ENCODE measurements at regions not wholly inside any gene's neighbourhood (a gene's known extent, or its start where the extent isn't known, plus 50 kb on each side); places are given as distances from the start of the nearest gene placed in this dataset.
A peak's percentile ranks its signal among the peaks of the same experiment; 100 is the strongest.
"Not testable (repeated sequence)": the region's sequence is repeated elsewhere in the genome, so short reads cannot be mapped to it uniquely, and the experiment has no call there.

DNA sequence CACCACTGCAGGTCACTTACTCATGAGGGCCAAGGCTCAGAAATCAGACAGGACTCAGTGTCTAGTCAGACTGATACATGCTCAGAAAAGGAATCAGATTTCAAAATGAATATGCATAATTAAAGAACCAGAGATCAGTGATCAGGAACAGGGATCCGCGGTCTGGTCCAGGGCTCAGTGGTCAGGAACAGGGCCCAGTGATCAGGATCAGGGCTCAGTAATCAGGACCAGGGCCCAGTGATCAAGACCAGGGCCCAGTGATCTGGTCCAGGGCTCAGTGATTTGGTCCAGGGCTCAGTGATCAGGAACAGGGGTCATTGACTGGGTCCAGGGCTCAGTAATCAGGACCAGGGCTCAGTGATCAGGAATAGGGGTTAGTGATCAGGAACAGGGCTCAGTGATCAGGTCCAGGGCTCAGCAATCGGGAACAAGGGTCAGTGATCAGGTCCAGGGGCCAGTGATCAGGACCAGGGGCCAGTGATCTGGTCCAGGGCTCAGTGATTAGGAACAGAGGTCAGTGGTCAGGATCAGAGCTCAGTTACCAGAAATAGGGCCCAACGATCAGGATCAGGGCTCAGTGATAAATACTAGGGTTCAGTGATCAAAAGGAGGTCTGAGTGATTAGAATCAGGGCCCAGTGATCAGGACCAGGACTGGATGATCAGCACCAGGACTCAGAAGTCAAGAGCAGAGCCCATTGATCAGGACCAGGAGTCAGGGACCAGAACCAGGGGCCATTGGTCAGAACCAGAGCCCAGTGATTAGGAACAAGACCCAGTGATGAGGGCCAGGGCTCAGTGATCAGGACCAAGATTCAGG lies 175.3 kb downstream of the TMEM121 start:
- DNase-seq (ENCODE audit: low spot score): peak; percentile 10
- TF ChIP-seq, protein P1, sequence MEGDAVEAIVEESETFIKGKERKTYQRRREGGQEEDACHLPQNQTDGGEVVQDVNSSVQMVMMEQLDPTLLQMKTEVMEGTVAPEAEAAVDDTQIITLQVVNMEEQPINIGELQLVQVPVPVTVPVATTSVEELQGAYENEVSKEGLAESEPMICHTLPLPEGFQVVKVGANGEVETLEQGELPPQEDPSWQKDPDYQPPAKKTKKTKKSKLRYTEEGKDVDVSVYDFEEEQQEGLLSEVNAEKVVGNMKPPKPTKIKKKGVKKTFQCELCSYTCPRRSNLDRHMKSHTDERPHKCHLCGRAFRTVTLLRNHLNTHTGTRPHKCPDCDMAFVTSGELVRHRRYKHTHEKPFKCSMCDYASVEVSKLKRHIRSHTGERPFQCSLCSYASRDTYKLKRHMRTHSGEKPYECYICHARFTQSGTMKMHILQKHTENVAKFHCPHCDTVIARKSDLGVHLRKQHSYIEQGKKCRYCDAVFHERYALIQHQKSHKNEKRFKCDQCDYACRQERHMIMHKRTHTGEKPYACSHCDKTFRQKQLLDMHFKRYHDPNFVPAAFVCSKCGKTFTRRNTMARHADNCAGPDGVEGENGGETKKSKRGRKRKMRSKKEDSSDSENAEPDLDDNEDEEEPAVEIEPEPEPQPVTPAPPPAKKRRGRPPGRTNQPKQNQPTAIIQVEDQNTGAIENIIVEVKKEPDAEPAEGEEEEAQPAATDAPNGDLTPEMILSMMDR (IDR thresholded peaks at IDR 0.05; ENCODE audit: extremely low read depth, missing control alignments): no peak

DNA sequence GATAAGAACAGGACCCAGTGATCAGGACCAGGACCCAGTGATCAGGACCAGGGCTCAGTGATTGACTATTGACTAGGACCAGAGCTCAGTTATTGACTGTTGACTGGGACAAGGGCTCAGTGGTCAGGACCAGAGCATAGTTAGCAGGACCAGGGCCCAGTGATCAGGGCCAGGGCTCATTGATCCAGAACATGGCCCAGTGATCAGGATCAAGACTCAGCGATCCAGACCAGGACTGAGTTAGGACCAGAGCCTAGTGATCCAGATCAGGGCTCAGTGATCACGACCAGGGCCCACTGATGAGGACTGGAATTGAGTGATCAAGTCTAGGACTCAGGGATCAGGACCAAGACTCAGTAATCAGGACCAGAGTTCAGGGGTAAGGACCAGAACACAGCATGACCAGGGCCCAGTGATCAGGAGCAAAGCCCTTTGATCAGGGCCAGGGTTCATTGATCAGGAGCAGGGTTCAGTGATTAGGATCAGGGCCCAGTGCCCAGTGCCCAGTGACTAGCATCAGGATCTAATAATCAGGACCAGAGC lies 176.0 kb downstream of the TMEM121 start:
- no peak for DNase-seq (ENCODE audit: low spot score)
- TF ChIP-seq, protein P1 (IDR thresholded peaks at IDR 0.05; ENCODE audit: extremely low read depth, missing control alignments): no peak

DNA sequence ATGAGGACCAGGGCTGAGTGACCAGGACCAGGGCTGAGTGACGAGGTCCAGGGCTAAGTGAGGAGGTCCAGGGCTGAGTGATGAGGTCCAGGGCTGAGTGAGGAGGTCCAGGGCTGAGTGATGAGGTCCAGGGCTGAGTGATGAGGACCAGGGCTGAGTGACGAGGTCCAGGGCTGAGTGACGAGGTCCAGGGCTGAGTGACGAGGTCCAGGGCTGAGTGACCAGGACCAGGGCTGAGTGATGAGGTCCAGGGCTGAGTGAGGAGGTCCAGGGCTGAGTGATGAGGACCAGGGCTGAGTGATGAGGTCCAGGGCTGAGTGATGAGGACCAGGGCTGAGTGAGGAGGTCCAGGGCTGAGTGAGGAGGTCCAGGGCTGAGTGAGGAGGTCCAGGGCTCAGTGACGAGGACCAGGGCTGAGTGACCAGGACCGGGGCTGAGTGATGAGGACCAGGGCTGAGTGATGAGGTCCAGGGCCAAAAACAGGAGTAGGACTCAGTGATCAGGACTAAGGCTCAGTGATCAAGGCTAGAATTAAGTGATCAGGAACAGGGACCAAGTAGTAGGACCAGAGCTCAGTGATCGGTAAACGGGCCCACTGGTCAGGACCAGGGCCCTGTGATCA lies 176.8 kb downstream of the TMEM121 start:
- DNase-seq (ENCODE audit: low spot score): not testable (repeated sequence)

DNA sequence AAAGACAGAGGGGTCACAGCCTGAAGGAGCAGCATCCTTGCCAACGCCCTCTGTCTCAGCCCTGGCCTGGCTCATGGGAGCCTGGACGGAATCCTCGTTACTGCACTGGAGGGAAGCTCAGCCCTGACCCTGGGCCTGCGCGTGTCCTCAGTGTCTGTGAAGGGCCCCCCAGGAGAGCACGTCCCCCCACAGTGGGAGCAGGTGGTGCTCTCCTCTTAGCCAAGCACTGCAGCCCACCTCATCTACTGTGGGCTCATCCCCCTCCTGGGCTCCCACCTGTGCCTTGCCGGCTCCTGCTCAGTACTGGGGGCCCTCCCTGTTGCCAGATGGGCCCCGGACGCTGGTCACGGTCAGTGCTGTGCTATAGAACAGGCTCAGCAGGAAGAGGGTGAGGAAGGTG lies 177.7 kb downstream of the TMEM121 start:
- not testable (repeated sequence) for DNase-seq (ENCODE audit: low spot score)

DNA sequence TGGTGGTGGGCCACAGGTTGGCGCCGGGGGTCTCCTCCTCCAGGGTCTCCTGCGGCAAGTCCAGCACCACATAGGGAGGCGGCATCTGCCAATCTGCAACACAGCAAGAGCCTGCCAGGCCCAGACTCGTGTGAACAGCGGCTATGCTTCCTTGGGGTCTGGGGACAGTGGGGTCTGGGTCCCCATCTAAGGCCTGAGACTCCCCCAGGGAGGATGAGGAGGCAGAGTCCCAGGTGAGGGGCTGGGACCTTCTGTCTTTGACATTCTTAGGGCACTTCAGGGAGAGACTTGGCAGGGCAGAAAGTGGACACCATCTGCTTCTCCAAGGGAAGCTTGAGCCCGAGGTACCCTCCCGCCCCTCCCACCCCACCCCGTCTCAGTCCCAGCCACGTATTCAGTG lies 178.1 kb downstream of the TMEM121 start:
- not testable (repeated sequence) for DNase-seq (ENCODE audit: low spot score)

DNA sequence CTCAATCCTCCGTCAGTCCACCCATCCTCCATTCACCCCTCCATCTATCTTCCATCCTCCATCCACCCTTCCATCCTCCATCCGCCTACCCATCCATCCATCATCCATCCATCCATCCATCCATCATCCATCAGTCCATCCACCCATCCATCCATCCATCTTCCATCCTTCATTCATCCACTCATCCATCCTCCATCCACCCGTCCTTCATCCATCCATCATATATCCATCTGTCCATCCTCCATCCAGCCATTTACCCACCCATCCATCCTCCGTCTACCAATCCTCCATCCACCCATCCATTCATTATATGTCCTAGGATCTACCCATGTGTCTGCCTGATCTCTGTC lies 179.1 kb downstream of the TMEM121 start:
- not testable (repeated sequence) for DNase-seq (ENCODE audit: low spot score)

DNA sequence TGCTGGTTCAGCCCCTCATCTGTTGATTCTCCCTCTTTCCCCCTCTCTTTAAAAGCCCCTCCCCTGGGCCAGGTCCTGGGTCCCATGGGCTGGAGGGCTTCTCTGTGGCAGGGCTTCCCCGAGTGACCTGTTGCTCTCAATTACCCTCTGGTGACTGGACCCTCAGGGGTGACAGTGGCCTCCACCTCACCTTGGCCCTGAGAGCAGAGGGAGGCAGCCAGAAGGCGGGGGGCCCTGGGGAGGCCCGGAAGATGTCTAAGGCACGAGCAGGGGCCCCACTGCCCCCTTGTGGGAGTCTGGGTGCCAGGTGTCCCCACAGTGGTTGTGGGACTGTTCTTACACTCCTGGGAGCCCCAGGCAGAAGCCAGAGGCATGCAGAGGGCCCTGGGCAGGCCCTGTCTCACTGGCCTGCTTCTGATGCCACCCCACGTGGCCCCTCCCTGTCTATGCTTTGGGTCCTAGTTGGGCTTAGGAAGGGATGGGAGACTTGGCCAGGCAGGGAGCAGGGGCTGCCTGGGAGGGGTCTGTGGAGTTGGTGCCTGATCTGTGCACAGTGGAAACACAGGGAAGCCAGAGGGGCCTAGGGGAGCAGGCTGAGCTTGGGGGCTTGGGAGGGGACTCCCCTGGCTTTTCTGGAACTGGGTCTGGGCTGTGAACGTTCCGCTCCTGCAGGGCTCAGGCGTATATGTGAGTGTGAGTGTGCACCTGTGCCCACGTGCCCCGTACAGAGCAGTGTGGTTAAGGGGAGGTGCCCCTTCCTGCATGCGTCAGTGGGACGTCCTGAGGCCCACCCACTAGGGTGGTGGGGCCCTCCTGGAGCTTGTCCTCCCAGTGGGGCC lies 179.7 kb downstream of the TMEM121 start:
- TF ChIP-seq, protein P1 (IDR thresholded peaks at IDR 0.05; ENCODE audit: extremely low read depth, missing control alignments): peak; percentile 31
- DNase-seq (ENCODE audit: low spot score): peak; percentile 62

DNA sequence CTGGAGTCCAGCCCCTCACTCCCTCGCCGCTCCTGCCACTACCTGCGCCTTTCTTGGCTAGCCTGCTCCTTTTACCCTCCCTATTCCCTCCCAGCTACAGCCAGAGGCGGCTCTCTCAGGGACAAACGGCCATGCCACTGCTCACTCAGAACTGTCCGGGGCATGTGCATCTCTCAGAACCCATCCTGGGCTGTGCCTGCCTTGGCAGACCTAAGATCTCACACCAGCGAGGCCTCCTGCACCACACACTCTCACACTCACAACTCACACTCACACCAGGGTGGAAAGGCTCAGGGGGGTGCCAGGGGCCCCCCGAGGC lies 180.3 kb downstream of the TMEM121 start:
- not testable (repeated sequence) for DNase-seq (ENCODE audit: low spot score)

DNA sequence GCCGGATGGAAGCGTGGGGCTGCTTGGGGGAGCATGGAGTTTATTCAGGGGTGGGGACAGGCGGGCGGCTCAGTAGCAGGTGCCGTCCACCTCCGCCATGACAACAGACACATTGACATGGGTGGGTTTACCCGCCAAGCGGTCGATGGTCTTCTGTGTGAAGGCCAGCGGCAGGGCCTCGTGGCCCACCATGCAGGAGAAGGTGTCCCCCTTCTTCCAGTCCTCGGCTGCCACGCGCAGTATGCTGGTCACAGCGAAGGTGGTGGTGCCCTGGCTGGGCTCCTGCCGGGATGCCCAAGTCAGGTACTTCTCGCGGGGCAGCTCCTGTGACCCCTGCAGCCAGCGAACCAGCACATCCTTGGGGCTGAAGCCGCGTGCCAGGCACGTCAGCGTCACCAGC lies 180.7 kb downstream of the TMEM121 start:
- DNase-seq (ENCODE audit: low spot score): peak; percentile 30

DNA sequence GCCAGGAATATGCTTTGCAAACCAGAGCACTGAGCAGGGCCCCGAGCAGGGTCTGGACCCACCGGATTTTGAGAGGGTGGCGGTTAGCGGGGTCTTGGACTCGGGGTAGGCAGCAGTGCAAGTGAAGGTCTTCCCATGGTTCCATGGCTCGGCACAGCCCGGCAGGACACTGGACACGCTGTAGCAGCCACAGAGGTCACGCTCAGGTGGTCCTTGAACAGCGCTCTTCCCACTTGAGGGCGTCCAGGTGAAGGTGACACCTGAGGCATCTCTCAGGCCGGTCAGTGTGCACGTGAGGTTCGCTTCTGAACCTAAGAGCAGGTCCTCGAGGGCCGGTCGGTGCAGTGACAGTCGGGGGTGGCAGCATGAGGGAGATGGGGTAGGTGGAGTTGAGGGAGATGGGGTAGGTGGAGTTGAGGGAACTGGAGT lies 181.4 kb downstream of the TMEM121 start:
- not testable (repeated sequence) for DNase-seq (ENCODE audit: low spot score)

DNA sequence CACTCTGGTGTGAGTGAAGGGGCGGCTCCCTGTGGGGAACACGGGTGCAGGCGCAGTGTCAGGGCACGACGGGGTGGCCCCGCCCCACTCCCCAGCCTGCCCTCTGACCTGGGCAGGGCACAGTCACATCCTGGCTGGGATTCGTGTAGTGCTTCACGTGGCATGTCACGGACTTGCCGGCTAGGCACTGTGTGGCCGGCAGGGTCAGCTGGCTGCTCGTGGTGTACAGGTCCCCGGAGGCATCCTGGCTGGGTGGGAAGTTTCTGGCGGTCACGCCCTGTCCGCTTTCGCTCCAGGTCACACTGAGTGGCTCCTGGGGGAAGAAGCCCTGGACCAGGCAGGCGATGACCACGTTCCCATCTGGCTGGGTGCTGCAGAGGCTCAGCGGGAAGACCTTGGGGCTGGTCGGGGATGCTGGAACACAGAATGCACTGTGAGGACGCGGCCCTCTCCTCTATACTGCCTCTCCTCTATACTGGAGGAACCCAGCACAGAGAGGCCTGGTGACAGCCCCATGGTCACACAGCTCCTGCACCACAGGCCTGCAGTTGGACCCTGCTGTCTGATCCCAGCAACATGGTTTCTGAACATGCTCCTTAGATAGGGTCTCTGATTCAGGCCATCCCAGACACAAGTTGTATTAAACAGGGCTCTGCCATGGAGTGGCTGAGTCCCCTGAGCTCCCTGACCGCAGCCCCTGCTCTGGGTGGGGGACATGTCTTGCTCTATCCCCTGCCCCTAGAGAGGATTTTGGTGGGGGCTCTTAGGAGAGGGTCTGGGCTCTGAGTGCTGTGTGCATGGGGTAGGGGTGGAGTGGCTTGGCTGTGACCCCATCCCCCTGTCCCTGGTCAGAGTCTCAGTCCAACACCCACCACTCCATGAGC lies 182.1 kb downstream of the TMEM121 start:
- peak; percentile 12 for DNase-seq (ENCODE audit: low spot score)

Data from GM20000 (cell line).